OCI-LY3 (cell line): ENCODE measurements at regions not wholly inside any gene's neighbourhood (a gene's known extent, or its start where the extent isn't known, plus 50 kb on each side); places are given as distances from the start of the nearest gene placed in this dataset.

Experiments used
- CTCF ChIP-seq: fragments of 200-600, 300-600 bp; sonication (generic); IDR thresholded peaks from 2 replicates; pipeline ENCODE4 v1.5.1; 2014; ENCODE audit warnings: antibody characterized with exemption, low read length, low read depth
- EZH2phosphoT487 ChIP-seq: fragments of 200-600 bp; shearing (Covaris generic); IDR thresholded peaks from 2 replicates; pipeline ENCODE4 v1.6.1; 2018; ENCODE audit warnings: antibody characterized with exemption, mixed run types, low read depth

DNA sequence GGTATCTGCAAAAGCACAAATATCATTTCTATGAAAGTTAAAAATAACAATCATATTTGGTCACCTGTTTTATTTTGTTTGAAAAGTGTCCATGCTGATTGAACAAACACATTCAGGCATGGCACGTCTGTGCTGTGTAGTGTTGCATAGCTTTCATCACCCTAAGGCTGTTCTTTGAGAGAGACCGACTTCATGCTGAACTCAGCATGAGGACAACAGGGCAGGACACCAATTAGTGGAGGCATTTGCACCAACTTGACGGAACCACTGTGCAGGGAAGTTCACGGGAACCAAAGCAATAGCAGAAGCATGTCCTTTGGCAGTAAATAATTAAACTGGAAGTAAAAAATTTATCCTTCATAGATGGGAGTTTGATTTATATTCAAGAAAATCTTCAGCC lies 158.4 kb upstream of the SLC7A11 start:
- TF ChIP-seq CTCF (no peak), EZH2phosphoT487 (no peak)
